ENCODE measurements at regions not wholly inside any gene's neighbourhood (a gene's known extent, or its start where the extent isn't known, plus 50 kb on each side); places are given as distances from the start of the nearest gene placed in this dataset.

- TF ChIP-seq TAF1 (IDR thresholded peaks at IDR 0.05; ENCODE audit: borderline replicate concordance, insufficient read depth, low read length): no peak
- no peak for TF ChIP-seq REST (IDR thresholded peaks at IDR 0.05; ENCODE audit: insufficient read depth in 1 of 2, low read depth in 2 of 2, low read length in 2 of 2)
- no peak for TF ChIP-seq POLR2AphosphoS5 (IDR thresholded peaks at IDR 0.05; ENCODE audit: low read depth, low read length)
- TF ChIP-seq FOXP2 (optimal IDR thresholded peaks at IDR 0.05; ENCODE audit: borderline replicate concordance, extremely low read depth, extremely low read length, insufficient read depth): no peak
- no peak for TF ChIP-seq SIN3A (IDR thresholded peaks at IDR 0.05; ENCODE audit: borderline replicate concordance, insufficient read depth, low read length)
Measured at GRCh38 chr15:96268442-96269204, 61.9 kb upstream of the NR2F2 start.

- TF ChIP-seq REST (IDR thresholded peaks at IDR 0.05; ENCODE audit: insufficient read depth in 1 of 2, low read depth in 2 of 2, low read length in 2 of 2) (no peak), POLR2AphosphoS5 (IDR thresholded peaks at IDR 0.05; ENCODE audit: low read depth, low read length) (no peak), TAF1 (IDR thresholded peaks at IDR 0.05; ENCODE audit: borderline replicate concordance, insufficient read depth, low read length) (no peak), FOXP2 (optimal IDR thresholded peaks at IDR 0.05; ENCODE audit: borderline replicate concordance, extremely low read depth, extremely low read length, insufficient read depth) (no peak), SIN3A (IDR thresholded peaks at IDR 0.05; ENCODE audit: borderline replicate concordance, insufficient read depth, low read length) (no peak)
Measured at GRCh38 chr15:96270581-96271172, 59.8 kb upstream of the NR2F2 start.

GRCh38 chr15:96272427-96272826 lies 58.1 kb upstream of the NR2F2 start:
- TF ChIP-seq REST (IDR thresholded peaks at IDR 0.05; ENCODE audit: insufficient read depth in 1 of 2, low read depth in 2 of 2, low read length in 2 of 2) (no peak), FOXP2 (optimal IDR thresholded peaks at IDR 0.05; ENCODE audit: borderline replicate concordance, extremely low read depth, extremely low read length, insufficient read depth) (no peak), POLR2AphosphoS5 (IDR thresholded peaks at IDR 0.05; ENCODE audit: low read depth, low read length) (no peak), TAF1 (IDR thresholded peaks at IDR 0.05; ENCODE audit: borderline replicate concordance, insufficient read depth, low read length) (no peak), SIN3A (IDR thresholded peaks at IDR 0.05; ENCODE audit: borderline replicate concordance, insufficient read depth, low read length) (no peak)

- peak; percentile 41 for TF ChIP-seq FOXP2 (optimal IDR thresholded peaks at IDR 0.05; ENCODE audit: borderline replicate concordance, extremely low read depth, extremely low read length, insufficient read depth)
- TF ChIP-seq SIN3A (IDR thresholded peaks at IDR 0.05; ENCODE audit: borderline replicate concordance, insufficient read depth, low read length): no peak
Measured at GRCh38 chr15:96273317-96274086, 57.0 kb upstream of the NR2F2 start.

GRCh38 chr15:96274087-96274440 lies 56.4 kb upstream of the NR2F2 start:
- no peak for TF ChIP-seq FOXP2 (optimal IDR thresholded peaks at IDR 0.05; ENCODE audit: borderline replicate concordance, extremely low read depth, extremely low read length, insufficient read depth)
- no peak for TF ChIP-seq POLR2AphosphoS5 (IDR thresholded peaks at IDR 0.05; ENCODE audit: low read depth, low read length)
- TF ChIP-seq REST (IDR thresholded peaks at IDR 0.05; ENCODE audit: insufficient read depth in 1 of 2, low read depth in 2 of 2, low read length in 2 of 2): no peak
- no peak for TF ChIP-seq TAF1 (IDR thresholded peaks at IDR 0.05; ENCODE audit: borderline replicate concordance, insufficient read depth, low read length)
- no peak for TF ChIP-seq SIN3A (IDR thresholded peaks at IDR 0.05; ENCODE audit: borderline replicate concordance, insufficient read depth, low read length)

Data from PFSK-1 (cell line).